Endothelial cell of umbilical vein (primary cell): ENCODE measurements at regions not wholly inside any gene's neighbourhood (a gene's known extent, or its start where the extent isn't known, plus 50 kb on each side); places are given as distances from the start of the nearest gene placed in this dataset.
"Not testable (repeated sequence)": the region's sequence is repeated elsewhere in the genome, so short reads cannot be mapped to it uniquely, and the experiment has no call there.

Experiments
- BruUV-seq: library from RNA; stranded (reverse); fragments of 400-500 nt; replicated peaks from 2 replicates; lab custom pipeline; 2021; lab: Mats Ljungman, UMichigan
- CTCF ChIA-PET: fragments of 300-600, 350-600 bp; sonication (Branson Sonifier 250); formaldehyde crosslinking; loops from one replicate; lab custom pipeline; 2021; ENCODE audit warnings: antibody characterized with exemption, inconsistent platforms; lab: Charles Lee
- POLR2A ChIA-PET: fragments of 300-600, 350-600 bp; sonication (Branson Sonifier 250); formaldehyde crosslinking; loops from one replicate; lab custom pipeline; 2021; ENCODE audit warnings: antibody characterized with exemption, inconsistent platforms; lab: Charles Lee
- DNase-seq: peaks from one replicate; pipeline ENCODE4 v3.0.0-alpha.2; 2011; ENCODE audit warnings: low read depth, low spot score
- FAIRE-seq: peaks from 2 replicates; lab custom pipeline; 2011; peaks lifted over from hg19 to GRCh38; lab: Jason Lieb, UNC
- H2AFZ ChIP-seq: 2 replicates; pipeline ENCODE4 v1.6.0; 2012; ENCODE audit warnings: low read depth, low read length, control low read depth, inconsistent platforms
- H3K27ac ChIP-seq: 2 replicates; pipeline ENCODE4 v1.5.1; 2011; ENCODE audit warnings: low read depth, mild to moderate bottlenecking, control low read depth, low read length, moderate library complexity; ENCODE audit not compliant: insufficient read depth
- H3K27me3 ChIP-seq, 2 experiments: 2 replicates each; pipeline versions ENCODE4 v1.6.0 to v1.6.1; 2011; ENCODE audit warnings: low read length in 2 of 2, mixed read lengths in 1 of 2; ENCODE audit not compliant: control insufficient read depth in 2 of 2, insufficient read depth in 2 of 2
- H3K36me3 ChIP-seq, 2 experiments: 2 replicates in 1 of 2; 3 replicates in 1 of 2; pipeline ENCODE4 v1.5.1; 2011; ENCODE audit warnings: low read length in 2 of 2, mild to moderate bottlenecking in 1 of 2, moderate library complexity in 1 of 2; ENCODE audit not compliant: control insufficient read depth in 2 of 2, insufficient read depth in 2 of 2; ENCODE audit errors: extremely low read depth in 1 of 2
- H3K4me1 ChIP-seq: 3 replicates; pipeline ENCODE4 v1.5.1; 2011; ENCODE audit warnings: mild to moderate bottlenecking, low read length; ENCODE audit not compliant: control insufficient read depth, insufficient read depth; ENCODE audit errors: extremely low read depth
- H3K4me2 ChIP-seq: 2 replicates; pipeline ENCODE4 v1.6.1; 2011; ENCODE audit warnings: low read length, control low read depth, mixed read lengths; ENCODE audit not compliant: insufficient read depth
- H3K4me3 ChIP-seq, 3 experiments: fragments of 200-600 bp in 1 of 3; sonication (generic), shearing (Covaris generic) in 1 of 3; replicated peaks in 1 of 3; 2 replicates each; pipeline ENCODE4 v1.5.1; 2011 to 2016; ENCODE audit warnings: control low read depth in 3 of 3, low read length in 3 of 3, mild to moderate bottlenecking in 2 of 3, inconsistent platforms in 1 of 3, low read depth in 1 of 3, moderate library complexity in 1 of 3; ENCODE audit not compliant: insufficient read depth in 1 of 3
- H3K79me2 ChIP-seq: 2 replicates; pipeline ENCODE4 v1.6.0; 2012; ENCODE audit warnings: low read length, inconsistent platforms; ENCODE audit not compliant: control insufficient read depth, insufficient read depth
- H3K9ac ChIP-seq: replicated peaks from 2 replicates; pipeline ENCODE3; 2011; ENCODE audit warnings: low read length, control low read depth; ENCODE audit not compliant: insufficient read depth; ENCODE audit errors: extremely low read depth
- H3K9me1 ChIP-seq: replicated peaks from 3 replicates; pipeline ENCODE4 v1.6.0; 2011; ENCODE audit warnings: mild to moderate bottlenecking, low read length; ENCODE audit not compliant: control insufficient read depth, insufficient read depth; ENCODE audit errors: extremely low read depth
- H3K9me3 ChIP-seq: replicated peaks from 2 replicates; pipeline ENCODE4 v1.5.1; 2012; ENCODE audit warnings: low read length, inconsistent platforms; ENCODE audit not compliant: control insufficient read depth, insufficient read depth
- H4K20me1 ChIP-seq: replicated peaks from 2 replicates; pipeline ENCODE3; 2011; ENCODE audit warnings: mild to moderate bottlenecking, low read length; ENCODE audit not compliant: control insufficient read depth, insufficient read depth; ENCODE audit errors: extremely low read depth
- CTCF ChIP-seq, 2 donors: IDR thresholded peaks; 1 replicate in 1 of 2; 2 replicates in 1 of 2; pipeline ENCODE4 v1.5.1; 2011; ENCODE audit warnings: low read length in 2 of 2, mild to moderate bottlenecking in 2 of 2, moderate library complexity in 2 of 2, control low read depth in 1 of 2, inconsistent platforms in 1 of 2, low read depth in 1 of 2; ENCODE audit not compliant: insufficient read depth in 1 of 2; ENCODE audit errors: extremely low read depth in 1 of 2
- EZH2 ChIP-seq: IDR thresholded peaks from 2 replicates; pipeline ENCODE4 v1.6.1; 2012; ENCODE audit warnings: borderline replicate concordance, low read depth, mild to moderate bottlenecking, moderate library complexity, low read length, inconsistent platforms; ENCODE audit not compliant: severe bottlenecking
- FOS ChIP-seq: IDR thresholded peaks from 2 replicates; pipeline ENCODE4 v1.6.1; 2011; ENCODE audit warnings: mild to moderate bottlenecking, low read length, moderate library complexity, borderline replicate concordance; ENCODE audit not compliant: insufficient read depth
- GATA2 ChIP-seq: IDR thresholded peaks from 2 replicates; pipeline ENCODE4 v1.7.0; 2011; ENCODE audit warnings: low read depth, mild to moderate bottlenecking, moderate library complexity, mixed read lengths, low read length; ENCODE audit not compliant: insufficient read length, insufficient read depth
- JUN ChIP-seq: IDR thresholded peaks from 2 replicates; pipeline ENCODE4 v1.6.1; 2011; ENCODE audit warnings: borderline replicate concordance, low read depth; ENCODE audit not compliant: insufficient read length, insufficient read depth
- MAX ChIP-seq: IDR thresholded peaks from 2 replicates; pipeline ENCODE4 v1.6.1; 2011; ENCODE audit not compliant: insufficient read depth, insufficient read length
- MYC ChIP-seq: IDR thresholded peaks from one replicate; pipeline ENCODE4 v1.6.1; 2011; ENCODE audit warnings: mild to moderate bottlenecking, low read depth, low read length
- POLR2A ChIP-seq: IDR thresholded peaks from 2 replicates; pipeline ENCODE4 v1.6.1; 2012; ENCODE audit warnings: low read depth, mild to moderate bottlenecking, control low read depth, low read length
- POLR2AphosphoS5 ChIP-seq: IDR thresholded peaks from 2 replicates; pipeline ENCODE4 v1.6.1; 2012; ENCODE audit warnings: low read depth, mild to moderate bottlenecking, control low read depth, low read length, moderate library complexity; ENCODE audit not compliant: insufficient read depth
- dilution Hi-C: fragments of 300-500 bp; cut with MboI; formaldehyde crosslinking; loops from one replicate; pipeline ENCODE4 v1.15.0; 2019; ENCODE audit warnings: low sequenced_read_pairs; ENCODE audit not compliant: extremely low pct_ligation_motif_present
- intact Hi-C: fragments of 100-400 bp; cut with micrococcal nuclease; formaldehyde crosslinking; loops from one replicate; pipeline ENCODE4 v1.10.0; 2022

GRCh38 chr10:32217216-32217615 lies 129.7 kb downstream of the EPC1 start:
- no peak for TF ChIP-seq MYC
- no peak for TF ChIP-seq EZH2
- no peak for TF ChIP-seq GATA2
- no peak for TF ChIP-seq CTCF (IDR thresholded peaks at IDR 0.05; ENCODE audit: extremely low read depth in 1 of 2, insufficient read depth in 1 of 2, low read depth in 1 of 2, low read length in 2 of 2)
- TF ChIP-seq JUN, result no peak
- no peak for TF ChIP-seq POLR2AphosphoS5
- TF ChIP-seq POLR2A, result no peak
- no peak for TF ChIP-seq MAX
- no peak for TF ChIP-seq FOS
- dilution Hi-C loops, result no loop called here
- H3K4me3 ChIP-seq, result no peak overlapping the region
- POLR2A ChIA-PET, result no interaction called here
- FAIRE-seq, result no peak
- H4K20me1 ChIP-seq, result no peaks in the 10 kb centered on the region
- no peak overlapping the region for H3K9ac ChIP-seq
- no TSS peak for BruUV-seq
- no peak overlapping the region for H3K27ac ChIP-seq
- no peak for DNase-seq
- H3K79me2 ChIP-seq, result no peaks in the 10 kb centered on the region
- no peaks in the 10 kb centered on the region for H3K9me3 ChIP-seq
- H3K36me3 ChIP-seq, result no peaks in the 10 kb centered on the region
- CTCF ChIA-PET, result no interaction called here
- intact Hi-C loops, result no loop called here
- no peak overlapping the region for H3K4me2 ChIP-seq
- H3K27me3 ChIP-seq, result peaks cover 5 to 6% of the 10 kb centered on the region in 2 experiments
- no peaks in the 10 kb centered on the region for H3K4me1 ChIP-seq
- H2AFZ ChIP-seq, result no peak overlapping the region
- H3K9me1 ChIP-seq, result no peaks in the 10 kb centered on the region

- BruUV-seq, H4K20me1 ChIP-seq, H3K4me1 ChIP-seq, DNase-seq, intact Hi-C loops, H3K4me2 ChIP-seq, H3K9me3 ChIP-seq, H3K9me1 ChIP-seq, H2AFZ ChIP-seq, FAIRE-seq, H3K36me3 ChIP-seq, H3K27me3 ChIP-seq, H3K9ac ChIP-seq, POLR2A ChIA-PET, H3K27ac ChIP-seq, H3K79me2 ChIP-seq, dilution Hi-C loops, H3K4me3 ChIP-seq: not testable (repeated sequence)
- CTCF ChIA-PET, result interaction anchor here (1.0 kb wide), 1 partner anchor 37 kb away, joined by 3 read pairs; no protein-coding TSS in a partner anchor
Measured at GRCh38 chr10:32213838-32214237, 133.1 kb downstream of the EPC1 start.
